ENCODE measurements at regions not wholly inside any gene's neighbourhood (a gene's known extent, or its start where the extent isn't known, plus 50 kb on each side); places are given as distances from the start of the nearest gene placed in this dataset.

- TF ChIP-seq RAD21 (IDR thresholded peaks at IDR 0.05; ENCODE audit: low read depth), result no peak
- no peak for TF ChIP-seq CEBPB (IDR thresholded peaks at IDR 0.05)
- no peak for TF ChIP-seq REST (IDR thresholded peaks at IDR 0.05; ENCODE audit: low read depth)
- TF ChIP-seq YY1 (IDR thresholded peaks at IDR 0.05; ENCODE audit: low read depth), result no peak
- TF ChIP-seq EGR1 (IDR thresholded peaks at IDR 0.05), result no peak
- TF ChIP-seq EP300 (IDR thresholded peaks at IDR 0.05; ENCODE audit: borderline replicate concordance), result no peak
- no peak for TF ChIP-seq TAF1 (IDR thresholded peaks at IDR 0.05; ENCODE audit: low read depth)
These were observed 584.6 kb upstream of the POM121L12 start for GRCh38 chr7:52450816-52451215.

Measured in Ishikawa (cell line).